Neural progenitor cell (in vitro differentiated cells): ENCODE measurements at regions not wholly inside any gene's neighbourhood (a gene's known extent, or its start where the extent isn't known, plus 50 kb on each side); places are given as distances from the start of the nearest gene placed in this dataset.

ENCODE experiments used
- DNase-seq: peaks from one replicate; pipeline ENCODE4 v3.0.0-alpha.2; 2016; ENCODE audit warnings: low spot score
- H2AFZ ChIP-seq: fragments of 200-600 bp; sonication (generic); replicated peaks from 2 replicates; pipeline ENCODE4 v1.6.1; 2016; ENCODE audit warnings: antibody characterized with exemption
- H3F3A ChIP-seq: fragments of 200-600 bp; sonication (generic); 2 replicates; pipeline ENCODE4 v1.6.1; 2016; ENCODE audit warnings: antibody characterized with exemption, low read depth
- H3K27ac ChIP-seq: fragments of 200-600 bp; sonication (generic); 2 replicates; pipeline ENCODE4 v1.5.1; 2016; ENCODE audit warnings: mild to moderate bottlenecking
- H3K27me3 ChIP-seq: fragments of 200-600 bp; sonication (generic); 2 replicates; pipeline ENCODE4 v1.6.1; 2016; ENCODE audit warnings: mild to moderate bottlenecking, moderate library complexity
- H3K36me3 ChIP-seq: fragments of 200-600 bp; sonication (generic); 2 replicates; pipeline ENCODE4 v1.5.1; 2016
- H3K4me1 ChIP-seq: fragments of 200-600 bp; sonication (generic); 2 replicates; pipeline ENCODE4 v1.6.1; 2016; ENCODE audit warnings: mixed run types
- H3K4me2 ChIP-seq: fragments of 200-600 bp; sonication (generic); 2 replicates; pipeline ENCODE4 v1.6.1; 2016
- H3K4me3 ChIP-seq: fragments of 200-600 bp; sonication (generic); 2 replicates; pipeline ENCODE4 v1.5.1; 2016
- H3K79me2 ChIP-seq: fragments of 200-600 bp; sonication (generic); 2 replicates; pipeline ENCODE4 v1.6.1; 2016; ENCODE audit warnings: low read depth
- H3K9ac ChIP-seq: fragments of 200-600 bp; sonication (generic); 2 replicates; pipeline ENCODE4 v1.6.1; 2016
- H3K9me3 ChIP-seq: fragments of 200-600 bp; sonication (generic); 2 replicates; pipeline ENCODE4 v1.5.1; 2016; ENCODE audit warnings: low read depth
- H4K20me1 ChIP-seq: fragments of 200-600 bp; sonication (generic); 2 replicates; pipeline ENCODE4 v1.6.1; 2016; ENCODE audit warnings: low read depth
- H3K27ac Mint-ChIP-seq: 3 replicates; pipeline ENCODE4 v1.8.0; 2021; ENCODE audit warnings: mixed read lengths
- H3K27me3 Mint-ChIP-seq: 2 replicates; pipeline ENCODE4 v1.8.0; 2022; ENCODE audit warnings: low read depth, mild to moderate bottlenecking, inconsistent platforms, moderate library complexity, mixed read lengths; ENCODE audit not compliant: insufficient read depth
- H3K36me3 Mint-ChIP-seq: 3 replicates; pipeline ENCODE4 v1.8.0; 2021; ENCODE audit warnings: mixed read lengths
- H3K4me1 Mint-ChIP-seq: 3 replicates; pipeline ENCODE4 v1.8.0; 2021; ENCODE audit warnings: mixed read lengths
- H3K4me3 Mint-ChIP-seq: 3 replicates; pipeline ENCODE4 v1.8.0; 2021; ENCODE audit warnings: mild to moderate bottlenecking, moderate library complexity, mixed read lengths
- H3K9me3 Mint-ChIP-seq: 3 replicates; pipeline ENCODE4 v1.8.0; 2020; ENCODE audit warnings: mixed read lengths
- EZH2 ChIP-seq: fragments of 200-600 bp; sonication (generic); IDR thresholded peaks from 2 replicates; pipeline ENCODE4 v1.6.1; 2017; ENCODE audit warnings: antibody characterized with exemption, mild to moderate bottlenecking, moderate library complexity
- EZH2phosphoT487 ChIP-seq: fragments of 200-600 bp; sonication (generic); IDR thresholded peaks from 2 replicates; pipeline ENCODE4 v1.6.1; 2017; ENCODE audit warnings: antibody characterized with exemption
- TF ChIP-seq, protein P1 (sequence below): fragments of 200-600 bp; sonication (generic); IDR thresholded peaks from 2 replicates; pipeline ENCODE4 v1.5.1; 2017; ENCODE audit warnings: antibody characterized with exemption, mild to moderate bottlenecking

DNA sequence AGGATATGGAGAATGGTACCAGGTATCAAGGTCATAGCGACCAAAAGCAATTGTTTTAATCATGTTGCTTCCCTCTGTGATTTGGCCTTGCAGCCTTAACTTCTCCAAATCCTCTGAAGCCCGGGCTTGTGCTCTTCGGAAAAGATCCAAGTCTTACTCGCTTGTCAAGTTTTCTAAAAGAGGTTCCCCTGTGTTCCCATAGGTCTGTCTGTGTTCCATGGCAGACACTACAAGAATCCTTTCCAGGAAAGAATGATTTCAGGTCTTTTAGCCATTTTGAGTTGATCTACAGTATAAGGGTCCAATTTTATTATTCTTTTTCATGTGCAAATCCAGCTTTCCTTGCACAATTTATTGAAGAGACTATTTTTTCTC lies 710.6 kb upstream of the DIAPH2 start:
- H3K27me3 Mint-ChIP-seq: no peaks in the 10 kb centered on the region
- H3K9ac ChIP-seq: no peak overlapping the region
- no peak overlapping the region for H3K4me3 Mint-ChIP-seq
- no peak overlapping the region for H3K27ac ChIP-seq
- H3K27ac Mint-ChIP-seq: no peak overlapping the region
- TF ChIP-seq EZH2phosphoT487 (no peak), EZH2 (no peak)
- TF ChIP-seq, protein P1, sequence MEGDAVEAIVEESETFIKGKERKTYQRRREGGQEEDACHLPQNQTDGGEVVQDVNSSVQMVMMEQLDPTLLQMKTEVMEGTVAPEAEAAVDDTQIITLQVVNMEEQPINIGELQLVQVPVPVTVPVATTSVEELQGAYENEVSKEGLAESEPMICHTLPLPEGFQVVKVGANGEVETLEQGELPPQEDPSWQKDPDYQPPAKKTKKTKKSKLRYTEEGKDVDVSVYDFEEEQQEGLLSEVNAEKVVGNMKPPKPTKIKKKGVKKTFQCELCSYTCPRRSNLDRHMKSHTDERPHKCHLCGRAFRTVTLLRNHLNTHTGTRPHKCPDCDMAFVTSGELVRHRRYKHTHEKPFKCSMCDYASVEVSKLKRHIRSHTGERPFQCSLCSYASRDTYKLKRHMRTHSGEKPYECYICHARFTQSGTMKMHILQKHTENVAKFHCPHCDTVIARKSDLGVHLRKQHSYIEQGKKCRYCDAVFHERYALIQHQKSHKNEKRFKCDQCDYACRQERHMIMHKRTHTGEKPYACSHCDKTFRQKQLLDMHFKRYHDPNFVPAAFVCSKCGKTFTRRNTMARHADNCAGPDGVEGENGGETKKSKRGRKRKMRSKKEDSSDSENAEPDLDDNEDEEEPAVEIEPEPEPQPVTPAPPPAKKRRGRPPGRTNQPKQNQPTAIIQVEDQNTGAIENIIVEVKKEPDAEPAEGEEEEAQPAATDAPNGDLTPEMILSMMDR: no peak
- no peak for DNase-seq
- no peaks in the 10 kb centered on the region for H3K27me3 ChIP-seq
- no peaks in the 10 kb centered on the region for H3K4me1 ChIP-seq
- no peaks in the 10 kb centered on the region for H3K36me3 Mint-ChIP-seq
- H3K4me3 ChIP-seq: no peak overlapping the region
- H3K4me2 ChIP-seq: no peak overlapping the region
- no peaks in the 10 kb centered on the region for H3K9me3 Mint-ChIP-seq
- no peaks in the 10 kb centered on the region for H3K9me3 ChIP-seq
- H3K36me3 ChIP-seq: no peaks in the 10 kb centered on the region
- no peak overlapping the region for H2AFZ ChIP-seq
- no peaks in the 10 kb centered on the region for H3F3A ChIP-seq
- no peaks in the 10 kb centered on the region for H4K20me1 ChIP-seq
- no peaks in the 10 kb centered on the region for H3K4me1 Mint-ChIP-seq
- H3K79me2 ChIP-seq: no peaks in the 10 kb centered on the region

- Mint-ChIP-seq H3K27me3 (no peaks in the 10 kb centered on the region), H3K9me3 (no peaks in the 10 kb centered on the region), H3K36me3 (no peaks in the 10 kb centered on the region), H3K4me3 (no peak overlapping the region), H3K4me1 (no peaks in the 10 kb centered on the region), H3K27ac (no peak overlapping the region)
- TF ChIP-seq EZH2: no peak
- TF ChIP-seq, protein P1: no peak
- no peak for TF ChIP-seq EZH2phosphoT487
- H4K20me1 ChIP-seq: no peaks in the 10 kb centered on the region
- no peaks in the 10 kb centered on the region for H3K9me3 ChIP-seq
- H3K27ac ChIP-seq: no peak overlapping the region
- no peaks in the 10 kb centered on the region for H3K27me3 ChIP-seq
- no peak for DNase-seq
- H3F3A ChIP-seq: no peaks in the 10 kb centered on the region
- no peaks in the 10 kb centered on the region for H3K79me2 ChIP-seq
- H2AFZ ChIP-seq: no peak overlapping the region
- no peaks in the 10 kb centered on the region for H3K4me1 ChIP-seq
- H3K36me3 ChIP-seq: no peaks in the 10 kb centered on the region
- H3K4me3 ChIP-seq: no peak overlapping the region
- no peak overlapping the region for H3K9ac ChIP-seq
- no peak overlapping the region for H3K4me2 ChIP-seq
These were observed 709.8 kb upstream of the DIAPH2 start for GRCh38 chrX:95974890-95975289.

DNA sequence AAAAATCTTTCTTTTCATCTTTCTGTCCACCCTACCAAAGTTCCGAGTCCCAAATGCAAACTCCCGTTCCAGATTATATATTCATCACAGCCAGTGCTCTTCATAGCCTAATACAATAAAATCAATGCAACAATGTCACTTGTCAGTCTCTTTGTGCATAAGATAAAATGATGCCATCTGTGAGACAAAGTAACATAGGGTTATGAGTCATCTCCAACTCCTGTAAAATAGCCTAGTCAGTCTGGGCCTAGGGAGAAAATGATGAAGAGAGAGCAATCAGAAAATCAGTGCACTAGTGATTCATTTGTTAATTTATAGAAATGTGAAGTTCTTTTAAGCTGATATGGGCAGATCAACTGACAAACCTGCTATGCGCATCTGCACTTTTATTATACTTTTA lies 689.1 kb upstream of the DIAPH2 start:
- H3K27ac Mint-ChIP-seq: no peak overlapping the region
- Histone ChIP-seq H2AFZ (no peak overlapping the region), H3K4me2 (no peak overlapping the region), H3K27me3 (no peaks in the 10 kb centered on the region), H3K36me3 (no peaks in the 10 kb centered on the region), H3K9ac (no peak overlapping the region), H3K27ac (no peak overlapping the region), H3K9me3 (no peaks in the 10 kb centered on the region), H3K4me1 (no peaks in the 10 kb centered on the region), H3F3A (no peaks in the 10 kb centered on the region), H3K4me3 (no peak overlapping the region), H3K79me2 (no peaks in the 10 kb centered on the region), H4K20me1 (no peaks in the 10 kb centered on the region)
- DNase-seq: no peak
- TF ChIP-seq, protein P1: no peak
- TF ChIP-seq EZH2phosphoT487 (no peak), EZH2 (no peak)
- H3K4me3 Mint-ChIP-seq: no peak overlapping the region
- no peaks in the 10 kb centered on the region for H3K36me3 Mint-ChIP-seq
- H3K27me3 Mint-ChIP-seq: no peaks in the 10 kb centered on the region
- peaks cover 4% of the 10 kb centered on the region for H3K4me1 Mint-ChIP-seq
- no peaks in the 10 kb centered on the region for H3K9me3 Mint-ChIP-seq

DNA sequence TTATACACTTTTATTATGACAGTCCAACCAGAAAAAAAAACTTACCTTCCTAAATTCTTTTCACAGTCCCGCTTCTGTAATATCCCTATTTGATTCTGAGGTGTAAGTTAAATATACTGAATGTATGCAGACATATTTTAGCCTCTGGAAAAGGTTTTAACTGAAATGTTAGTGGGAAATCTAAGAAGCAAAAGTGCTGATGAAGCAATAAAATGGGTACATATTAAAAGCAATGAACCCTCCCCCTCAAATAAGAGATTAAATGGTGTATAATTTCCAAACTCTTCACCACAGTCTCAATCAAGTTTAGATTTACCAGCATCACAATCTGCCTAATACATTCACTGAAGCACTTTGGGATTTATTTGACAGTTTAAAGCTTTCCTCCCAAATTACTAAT lies 688.3 kb upstream of the DIAPH2 start:
- TF ChIP-seq EZH2 (no peak), EZH2phosphoT487 (no peak)
- TF ChIP-seq, protein P1: no peak
- Mint-ChIP-seq H3K4me1 (peaks cover 4% of the 10 kb centered on the region), H3K27ac (no peak overlapping the region), H3K9me3 (no peaks in the 10 kb centered on the region), H3K27me3 (no peaks in the 10 kb centered on the region), H3K36me3 (no peaks in the 10 kb centered on the region), H3K4me3 (no peak overlapping the region)
- Histone ChIP-seq H3K27me3 (no peaks in the 10 kb centered on the region), H2AFZ (no peak overlapping the region), H3F3A (no peaks in the 10 kb centered on the region), H3K9me3 (no peaks in the 10 kb centered on the region), H3K4me2 (no peak overlapping the region), H3K4me3 (no peak overlapping the region), H3K36me3 (no peaks in the 10 kb centered on the region), H3K27ac (no peak overlapping the region), H3K9ac (no peak overlapping the region), H4K20me1 (no peaks in the 10 kb centered on the region), H3K79me2 (no peaks in the 10 kb centered on the region), H3K4me1 (no peaks in the 10 kb centered on the region)
- DNase-seq: no peak
